H9 (cell line): ENCODE measurements at regions not wholly inside any gene's neighbourhood (a gene's known extent, or its start where the extent isn't known, plus 50 kb on each side); places are given as distances from the start of the nearest gene placed in this dataset.

Experiments used
- DNase-seq: peaks from one replicate; pipeline ENCODE4 v3.0.0-alpha.2; 2017
- H2AFZ ChIP-seq: one replicate; pipeline ENCODE4 v1.6.1; 2013; ENCODE audit warnings: mild to moderate bottlenecking, low read length, control low read depth, moderate library complexity
- H2AK5ac ChIP-seq: 2 replicates; pipeline ENCODE4 v1.6.1; 2013; ENCODE audit warnings: low read length, control low read depth, mixed read lengths; ENCODE audit not compliant: insufficient read length
- H2BK120ac ChIP-seq: one replicate; pipeline ENCODE4 v1.6.1; 2013; ENCODE audit warnings: low read depth, mild to moderate bottlenecking, low read length, control low read depth, inconsistent platforms; ENCODE audit not compliant: poor library complexity, severe bottlenecking
- H2BK12ac ChIP-seq: 2 replicates; pipeline ENCODE4 v1.6.1; 2013; ENCODE audit warnings: low read length, control low read depth, mixed read lengths, low read depth; ENCODE audit not compliant: insufficient read length
- H2BK15ac ChIP-seq: 2 replicates; pipeline ENCODE4 v1.6.1; 2013; ENCODE audit warnings: low read depth, low read length, control low read depth
- H2BK20ac ChIP-seq: one replicate; pipeline ENCODE4 v1.6.1; 2013; ENCODE audit warnings: low read depth, mild to moderate bottlenecking, low read length, control low read depth, inconsistent platforms; ENCODE audit not compliant: poor library complexity, severe bottlenecking
- H2BK5ac ChIP-seq: 2 replicates; pipeline ENCODE4 v1.6.1; 2013; ENCODE audit warnings: low read length, control low read depth, mixed read lengths; ENCODE audit not compliant: insufficient read length
- H3K14ac ChIP-seq: 2 replicates; pipeline ENCODE4 v1.6.1; 2013; ENCODE audit warnings: low read length, control low read depth; ENCODE audit not compliant: insufficient read depth
- H3K18ac ChIP-seq: 2 replicates; pipeline ENCODE4 v1.6.1; 2013; ENCODE audit warnings: low read depth, mild to moderate bottlenecking, mixed read lengths, low read length, control low read depth; ENCODE audit not compliant: insufficient read length
- H3K23ac ChIP-seq: 2 replicates; pipeline ENCODE4 v1.6.1; 2013; ENCODE audit warnings: low read length, control low read depth, mixed read lengths, low read depth; ENCODE audit not compliant: insufficient read length
- H3K23me2 ChIP-seq: 2 replicates; pipeline ENCODE4 v1.6.1; 2013; ENCODE audit warnings: low read depth, mild to moderate bottlenecking, mixed read lengths, low read length, control low read depth; ENCODE audit not compliant: insufficient read length, poor library complexity, severe bottlenecking
- H3K27ac ChIP-seq: 2 replicates; pipeline ENCODE4 v1.5.1; 2013; ENCODE audit warnings: low read length, control low read depth, mixed read lengths, low read depth; ENCODE audit not compliant: insufficient read length
- H3K27me3 ChIP-seq: 2 replicates; pipeline ENCODE4 v1.6.1; 2013; ENCODE audit warnings: low read length, control low read depth, inconsistent platforms; ENCODE audit not compliant: insufficient read depth
- H3K4ac ChIP-seq: 2 replicates; pipeline ENCODE4 v1.6.1; 2013; ENCODE audit warnings: low read depth, mild to moderate bottlenecking, control low read depth, inconsistent platforms, low read length, moderate library complexity
- H3K4me1 ChIP-seq: 2 replicates; pipeline ENCODE4 v1.6.1; 2013; ENCODE audit warnings: low read length, control low read depth, inconsistent platforms; ENCODE audit not compliant: insufficient read depth
- H3K4me2 ChIP-seq: 2 replicates; pipeline ENCODE4 v1.6.1; 2013; ENCODE audit warnings: low read length, control low read depth, mixed read lengths; ENCODE audit not compliant: insufficient read length, insufficient read depth
- H3K56ac ChIP-seq: 2 replicates; pipeline ENCODE4 v1.6.1; 2013; ENCODE audit warnings: low read depth, mild to moderate bottlenecking, mixed read lengths, low read length, control low read depth; ENCODE audit not compliant: insufficient read length
- H3K79me1 ChIP-seq: 2 replicates; pipeline ENCODE4 v1.6.1; 2013; ENCODE audit warnings: low read depth, mild to moderate bottlenecking, moderate library complexity, low read length, control low read depth, inconsistent platforms; ENCODE audit not compliant: insufficient read depth, poor library complexity, severe bottlenecking
- H3K79me2 ChIP-seq: 2 replicates; pipeline ENCODE4 v1.6.1; 2013; ENCODE audit warnings: low read length, control low read depth, inconsistent platforms; ENCODE audit not compliant: insufficient read depth
- H3K9ac ChIP-seq: 2 replicates; pipeline ENCODE4 v1.6.1; 2013; ENCODE audit warnings: low read length, control low read depth, mixed read lengths; ENCODE audit not compliant: insufficient read length; ENCODE audit errors: extremely low read depth
- H3K9me3 ChIP-seq: one replicate; pipeline ENCODE4 v1.6.1; 2013; ENCODE audit warnings: low read depth, low read length, inconsistent platforms; ENCODE audit not compliant: control insufficient read depth
- H3T11ph ChIP-seq: one replicate; pipeline ENCODE4 v1.6.1; 2013; ENCODE audit warnings: mild to moderate bottlenecking, low read length, control low read depth, inconsistent platforms
- H4K20me1 ChIP-seq: one replicate; pipeline ENCODE4 v1.6.1; 2013; ENCODE audit not compliant: control insufficient read depth, insufficient read length, insufficient read depth
- H4K5ac ChIP-seq: 2 replicates; pipeline ENCODE4 v1.6.1; 2013; ENCODE audit warnings: low read depth, mild to moderate bottlenecking, mixed read lengths, low read length, control low read depth; ENCODE audit not compliant: insufficient read length
- H4K8ac ChIP-seq: replicated peaks from 2 replicates; pipeline ENCODE4 v1.6.1; 2013; ENCODE audit warnings: low read length, control low read depth, mixed read lengths, low read depth; ENCODE audit not compliant: insufficient read length
- H4K91ac ChIP-seq: 2 replicates; pipeline ENCODE4 v1.6.1; 2013; ENCODE audit warnings: low read depth, mild to moderate bottlenecking, moderate library complexity, mixed read lengths, low read length, control low read depth; ENCODE audit not compliant: insufficient read length
- H3K27ac Mint-ChIP-seq, 3 experiments: 2 replicates in 2 of 3; 3 replicates in 1 of 3; pipeline ENCODE4 v1.8.0; 2020 to 2021; ENCODE audit warnings: mixed read lengths in 3 of 3, mild to moderate bottlenecking in 1 of 3, moderate library complexity in 1 of 3
- H3K27me3 Mint-ChIP-seq: 2 replicates; pipeline ENCODE4 v1.8.0; 2021; ENCODE audit warnings: low read depth, mild to moderate bottlenecking, moderate library complexity, mixed read lengths
- H3K36me3 Mint-ChIP-seq, 3 experiments: 2 replicates in 2 of 3; 3 replicates in 1 of 3; pipeline ENCODE4 v1.8.0; 2020 to 2021; ENCODE audit warnings: low read depth in 3 of 3, mixed read lengths in 3 of 3; ENCODE audit not compliant: insufficient read depth in 1 of 3
- H3K4me1 Mint-ChIP-seq, 2 experiments: 2 replicates each; pipeline ENCODE4 v1.8.0; 2020; ENCODE audit warnings: mixed read lengths in 2 of 2
- H3K4me3 Mint-ChIP-seq, 2 experiments: 2 replicates in 1 of 2; 3 replicates in 1 of 2; pipeline ENCODE4 v1.8.0; 2020 to 2021; ENCODE audit warnings: mild to moderate bottlenecking in 2 of 2, mixed read lengths in 2 of 2, moderate library complexity in 1 of 2
- H3K9me3 Mint-ChIP-seq, 2 experiments: 2 replicates in 1 of 2; 3 replicates in 1 of 2; pipeline ENCODE4 v1.8.0; 2020; ENCODE audit warnings: mild to moderate bottlenecking in 2 of 2, mixed read lengths in 2 of 2, moderate library complexity in 1 of 2
- CTCF ChIP-seq: fragments of 200-600 bp; sonication (generic); conservative IDR thresholded peaks from 3 replicates; pipeline ENCODE4 v1.8.0; 2021; ENCODE audit warnings: antibody characterized with exemption, mild to moderate bottlenecking
- WGBS: extraction: QIAGEN DNeasy Blood & Tissue Kit; methylation state at CpG from one replicate; pipeline ENCODE4 v1.1.7; 2013; ENCODE audit warnings: missing lambda C conversion rate, low lambda C conversion rate, mixed read lengths; ENCODE audit not compliant: insufficient read length; ENCODE audit errors: extremely low coverage; 5-methylcytosine and 5-hydroxymethylcytosine counted together

- H2AFZ ChIP-seq = no peak overlapping the region
- no peak overlapping the region for H2BK12ac ChIP-seq
- no peak overlapping the region for H3K18ac ChIP-seq
- H3K27me3 ChIP-seq = no peaks in the 10 kb centered on the region
- H2BK120ac ChIP-seq = no peak overlapping the region
- H3K9me3 Mint-ChIP-seq = no peaks in the 10 kb centered on the region
- H3K4me2 ChIP-seq = no peak overlapping the region
- no peak overlapping the region for H2BK5ac ChIP-seq
- H3K9ac ChIP-seq = no peak overlapping the region
- no peak overlapping the region for H3K27ac ChIP-seq
- H4K8ac ChIP-seq = no peak overlapping the region
- no peak overlapping the region for H3K14ac ChIP-seq
- WGBS = no CpG with 5 or more reads among the region's 3 CpGs
- H3K36me3 Mint-ChIP-seq = peaks cover 2 to 8% (median 4%) of the 10 kb centered on the region in 3 experiments; a peak in 6 of 7 replicates
- no peaks in the 10 kb centered on the region for H3K79me2 ChIP-seq
- H3K4ac ChIP-seq = no peak overlapping the region
- H4K91ac ChIP-seq = no peak overlapping the region
- no peak overlapping the region for H2BK20ac ChIP-seq
- no peaks in the 10 kb centered on the region for H3K9me3 ChIP-seq
- no peak overlapping the region for H3K56ac ChIP-seq
- no peak overlapping the region for H3K27ac Mint-ChIP-seq
- no peak overlapping the region for H2BK15ac ChIP-seq
- no peaks in the 10 kb centered on the region for H3K79me1 ChIP-seq
- H4K20me1 ChIP-seq = no peaks in the 10 kb centered on the region
- no peak overlapping the region for H3T11ph ChIP-seq
- H4K5ac ChIP-seq = no peak overlapping the region
- TF ChIP-seq CTCF = no peak
- no peak for DNase-seq
- H3K27me3 Mint-ChIP-seq = no peaks in the 10 kb centered on the region
- peaks cover 2% of the 10 kb centered on the region; the same call in 1 of the 2 replicates for H3K4me1 ChIP-seq
- H2AK5ac ChIP-seq = no peak overlapping the region
- H3K23me2 ChIP-seq = no peaks in the 10 kb centered on the region
- H3K4me1 Mint-ChIP-seq = peaks cover 9 to 11% of the 10 kb centered on the region in 2 experiments; a peak in 3 of 4 replicates
- H3K23ac ChIP-seq = no peak overlapping the region
- H3K4me3 Mint-ChIP-seq = no peak overlapping the region; a peak in 1 of 5 replicates
Measured at GRCh38 chr9:74044844-74045243, 452.3 kb upstream of the RORB start.
